SK-N-SH (cell line): ENCODE measurements at regions not wholly inside any gene's neighbourhood (a gene's known extent, or its start where the extent isn't known, plus 50 kb on each side); places are given as distances from the start of the nearest gene placed in this dataset.

Source experiments
- CTCF ChIA-PET: fragments of 300-600, 350-600 bp; formaldehyde crosslinking; extraction: SDS; loops from one replicate; lab custom pipeline; 2021; lab: Yijun Ruan, JAX
- POLR2A ChIA-PET: fragments of 350-600 bp; sonication (Branson Sonifier 250); formaldehyde crosslinking; extraction: SDS; loops from one replicate; lab custom pipeline; 2020; ENCODE audit warnings: antibody characterized with exemption, inconsistent platforms; lab: Yijun Ruan, JAX
- DNase-seq: peaks from one replicate; pipeline ENCODE4 v3.0.0; 2012
- H2AFZ ChIP-seq: fragments of 200-600 bp; sonication (generic); 2 replicates; pipeline ENCODE4 v1.8.1; 2016; ENCODE audit warnings: antibody characterized with exemption, mild to moderate bottlenecking, low read depth
- H3F3A ChIP-seq: fragments of 200-600 bp; sonication (generic); replicated peaks from 2 replicates; pipeline ENCODE3; 2016; ENCODE audit warnings: antibody characterized with exemption, mild to moderate bottlenecking; ENCODE audit not compliant: insufficient read depth
- H3K27ac ChIP-seq, 2 experiments: fragments of 200-500 bp in 1 of 2; fragments of 200-600 bp in 1 of 2; sonication (Bioruptor generic) in 1 of 2; sonication (generic), shearing (Covaris generic) in 1 of 2; 2 replicates each; pipeline versions ENCODE4 v1.5.1 to v1.6.1; 2014 to 2016; ENCODE audit warnings: low read depth in 2 of 2, inconsistent platforms in 1 of 2, low read length in 1 of 2, mild to moderate bottlenecking in 1 of 2, mixed read lengths in 1 of 2
- H3K27me3 ChIP-seq: fragments of 200-600 bp; sonication (generic), shearing (Covaris generic); 2 replicates; pipeline ENCODE4 v1.6.1; 2016; ENCODE audit warnings: mixed run types; ENCODE audit not compliant: insufficient read depth
- H3K36me3 ChIP-seq, 2 experiments: fragments of 200-500 bp in 1 of 2; fragments of 200-600 bp in 1 of 2; sonication (Bioruptor generic) in 1 of 2; sonication (generic) in 1 of 2; replicated peaks in 1 of 2; 2 replicates each; pipeline versions ENCODE3 to v1.5.1; 2014 to 2016; ENCODE audit warnings: low read length in 1 of 2, mild to moderate bottlenecking in 1 of 2; ENCODE audit not compliant: insufficient read depth in 2 of 2, control insufficient read depth in 1 of 2
- H3K4me1 ChIP-seq, 2 experiments: fragments of 200-500 bp in 1 of 2; fragments of 200-600 bp in 1 of 2; sonication (Bioruptor generic) in 1 of 2; sonication (generic), shearing (Covaris generic) in 1 of 2; 2 replicates each; pipeline versions ENCODE4 v1.5.1 to v1.6.1; 2014 to 2016; ENCODE audit warnings: low read depth in 1 of 2, low read length in 1 of 2, mixed run types in 1 of 2; ENCODE audit not compliant: insufficient read depth in 2 of 2, control insufficient read depth in 1 of 2
- H3K4me2 ChIP-seq: fragments of 200-600 bp; sonication (generic), shearing (Covaris generic); 2 replicates; pipeline ENCODE4 v1.6.1; 2017; ENCODE audit warnings: mixed run types
- H3K4me3 ChIP-seq, 2 experiments: fragments of 200-500 bp in 1 of 2; fragments of 200-600 bp in 1 of 2; sonication (Bioruptor generic) in 1 of 2; sonication (generic), shearing (Covaris generic) in 1 of 2; 2 replicates each; pipeline versions ENCODE4 v1.5.1 to v1.8.1; 2014 to 2016; ENCODE audit warnings: low read depth in 2 of 2, inconsistent platforms in 1 of 2, low read length in 1 of 2, mild to moderate bottlenecking in 1 of 2, mixed read lengths in 1 of 2, moderate library complexity in 1 of 2
- H3K79me2 ChIP-seq: fragments of 200-600 bp; sonication (generic); 2 replicates; pipeline ENCODE4 v1.8.1; 2017; ENCODE audit warnings: mild to moderate bottlenecking; ENCODE audit not compliant: insufficient read depth
- H3K9ac ChIP-seq: fragments of 200-600 bp; sonication (generic); 2 replicates; pipeline ENCODE4 v1.6.1; 2017; ENCODE audit warnings: mixed run types
- H3K9me2 ChIP-seq: fragments of 200-600 bp; sonication (generic); 2 replicates; pipeline ENCODE4 v1.6.1; 2017; ENCODE audit warnings: mixed run types
- H3K9me3 ChIP-seq: fragments of 200-600 bp; sonication (generic); 2 replicates; pipeline ENCODE4 v1.6.1; 2017; ENCODE audit warnings: mixed run types, mild to moderate bottlenecking, moderate library complexity
- H4K20me1 ChIP-seq: fragments of 200-600 bp; sonication (generic); 2 replicates; pipeline ENCODE4 v1.6.1; 2017; ENCODE audit warnings: mild to moderate bottlenecking, mixed run types; ENCODE audit not compliant: insufficient read depth
- CTCF ChIP-seq: fragments of 200-600 bp; sonication (generic); IDR thresholded peaks from 2 replicates; pipeline ENCODE4 v1.6.1; 2017; ENCODE audit warnings: antibody characterized with exemption, mild to moderate bottlenecking, moderate library complexity
- ELF1 ChIP-seq: IDR thresholded peaks from 2 replicates; pipeline ENCODE4 v1.4.0; 2012
- FOSL2 ChIP-seq: IDR thresholded peaks from 2 replicates; pipeline ENCODE4 v1.4.0; 2012; ENCODE audit warnings: low read depth, mild to moderate bottlenecking, moderate library complexity, borderline replicate concordance
- FOXJ3 ChIP-seq: sonication (generic); formaldehyde crosslinking; IDR thresholded peaks from 2 replicates; pipeline ENCODE4 v1.5.1; 2020; ENCODE audit warnings: mild to moderate bottlenecking, missing genetic modification reagents
- GABPA ChIP-seq: IDR thresholded peaks from 2 replicates; pipeline ENCODE4 v1.4.0; 2012; ENCODE audit warnings: low read depth, mild to moderate bottlenecking
- IRF3 ChIP-seq: fragments of 150-350 bp; IDR thresholded peaks from 2 replicates; pipeline ENCODE4 v1.6.1; 2016; ENCODE audit warnings: mild to moderate bottlenecking, low read depth, low read length
- JUND ChIP-seq: IDR thresholded peaks from 2 replicates; pipeline ENCODE4 v1.4.0; 2012
- MAX ChIP-seq: IDR thresholded peaks from 2 replicates; pipeline ENCODE4 v1.4.0; 2012; ENCODE audit warnings: low read depth
- MEF2A ChIP-seq: IDR thresholded peaks from 2 replicates; pipeline ENCODE4 v1.4.0; 2012; ENCODE audit warnings: low read depth, borderline replicate concordance
- PBX3 ChIP-seq: IDR thresholded peaks from 2 replicates; pipeline ENCODE4; 2012
- RCOR1 ChIP-seq: fragments of 150-350 bp; IDR thresholded peaks from 2 replicates; pipeline ENCODE4 v1.6.1; 2017; ENCODE audit warnings: antibody characterized with exemption, low read length
- RXRA ChIP-seq: IDR thresholded peaks from 2 replicates; pipeline ENCODE4 v1.4.0; 2012; ENCODE audit warnings: low read depth, mild to moderate bottlenecking, borderline replicate concordance
- SIN3A ChIP-seq: IDR thresholded peaks from 2 replicates; pipeline ENCODE4 v1.6.1; 2012; ENCODE audit warnings: low read depth, mild to moderate bottlenecking, low read length, moderate library complexity, borderline replicate concordance
- TAF1 ChIP-seq: IDR thresholded peaks from 2 replicates; pipeline ENCODE4 v1.6.1; 2012; ENCODE audit warnings: low read depth, mild to moderate bottlenecking, low read length, moderate library complexity, borderline replicate concordance
- TCF12 ChIP-seq: IDR thresholded peaks from 2 replicates; pipeline ENCODE4 v1.4.0; 2012
- YY1 ChIP-seq: IDR thresholded peaks from 2 replicates; pipeline ENCODE4 v1.4.0; 2012; ENCODE audit warnings: low read depth, mild to moderate bottlenecking
- ZBTB33 ChIP-seq: IDR thresholded peaks from 2 replicates; pipeline ENCODE4 v1.4.0; 2012; ENCODE audit warnings: low read depth, borderline replicate concordance
- WGBS: methylation state at CpG from one replicate; pipeline ENCODE4 v1.1.6; 2017; ENCODE audit warnings: low lambda C conversion rate; 5-methylcytosine and 5-hydroxymethylcytosine counted together

GRCh38 chr1:193957556-193958095 is 771.2 kb upstream of the B3GALT2 start:
- 28% methylated on average over 7 of the region's 7 CpGs for WGBS
- H3K4me3 ChIP-seq = no peak overlapping the region
- H3K9me3 ChIP-seq = no peaks in the 10 kb centered on the region
- no peak for DNase-seq
- no peaks in the 10 kb centered on the region for H3K79me2 ChIP-seq
- TF ChIP-seq JUND (no peak), PBX3 (no peak), TCF12 (no peak), MEF2A (no peak), FOSL2 (no peak), FOXJ3 (no peak), IRF3 (no peak), RCOR1 (no peak), GABPA (no peak), MAX (no peak), ZBTB33 (no peak), SIN3A (no peak), TAF1 (no peak), ELF1 (no peak), YY1 (no peak), CTCF (no peak), RXRA (no peak)
- ChIA-PET POLR2A (no interaction called here), CTCF (no interaction called here)
- H3K9ac ChIP-seq = no peak overlapping the region
- H3K27me3 ChIP-seq = no peaks in the 10 kb centered on the region
- H3K9me2 ChIP-seq = no peaks in the 10 kb centered on the region
- H3K36me3 ChIP-seq = no peaks in the 10 kb centered on the region
- no peaks in the 10 kb centered on the region; a peak in 1 of 4 replicates for H3K4me1 ChIP-seq
- no peaks in the 10 kb centered on the region for H4K20me1 ChIP-seq
- H3K4me2 ChIP-seq = no peak overlapping the region
- H3F3A ChIP-seq = no peaks in the 10 kb centered on the region
- H2AFZ ChIP-seq = no peak overlapping the region
- H3K27ac ChIP-seq = no peak overlapping the region
